Small intestine (tissue), 7 donors: ENCODE measurements at regions not wholly inside any gene's neighbourhood (a gene's known extent, or its start where the extent isn't known, plus 50 kb on each side); places are given as distances from the start of the nearest gene placed in this dataset.

Experiments used
- DNase-seq, 2 donors: peaks; one replicate each; pipeline versions ENCODE4 v3.0.0 to v3.0.0-alpha.2; 2013
- FAIRE-seq: peaks from 2 replicates; lab custom pipeline; 2012; peaks lifted over from hg19 to GRCh38; lab: Jason Lieb, UNC
- H3K27ac ChIP-seq, 3 donors: one replicate each; pipeline ENCODE4 v1.5.1; 2013; ENCODE audit warnings: low read length in 2 of 3, mild to moderate bottlenecking in 2 of 3, control low read depth in 1 of 3, inconsistent platforms in 1 of 3, low read depth in 1 of 3, moderate library complexity in 1 of 3
- H3K27me3 ChIP-seq, 3 donors: one replicate each; pipeline ENCODE4 v1.6.1; 2013; ENCODE audit warnings: low read length in 3 of 3, inconsistent platforms in 1 of 3; ENCODE audit not compliant: control insufficient read depth in 3 of 3, insufficient read depth in 3 of 3
- H3K36me3 ChIP-seq, 3 donors: one replicate each; pipeline ENCODE4 v1.6.1; 2013; ENCODE audit warnings: low read length in 3 of 3, inconsistent platforms in 1 of 3, low read depth in 1 of 3, mild to moderate bottlenecking in 1 of 3, moderate library complexity in 1 of 3; ENCODE audit not compliant: control insufficient read depth in 3 of 3, insufficient read depth in 2 of 3
- H3K4me1 ChIP-seq, 3 donors: one replicate each; pipeline ENCODE4 v1.6.1; 2013; ENCODE audit warnings: low read length in 2 of 3, inconsistent platforms in 1 of 3, low read depth in 1 of 3, mild to moderate bottlenecking in 1 of 3, moderate library complexity in 1 of 3; ENCODE audit not compliant: control insufficient read depth in 3 of 3, insufficient read depth in 2 of 3
- H3K4me3 ChIP-seq, 3 donors: one replicate each; pipeline ENCODE4 v1.5.1; 2013; ENCODE audit warnings: low read length in 3 of 3, control low read depth in 1 of 3, inconsistent platforms in 1 of 3, low read depth in 1 of 3, mild to moderate bottlenecking in 1 of 3, moderate library complexity in 1 of 3
- H3K9me3 ChIP-seq, 2 donors: one replicate each; pipeline ENCODE4 v1.6.1; 2013; ENCODE audit warnings: low read depth in 1 of 2, low read length in 1 of 2; ENCODE audit not compliant: control insufficient read depth in 2 of 2, insufficient read depth in 1 of 2
- WGBS, 3 donors: extraction: QIAGEN DNeasy Blood & Tissue Kit; methylation state at CpG; one replicate each; pipeline ENCODE4 v1.1.7; 2013; 5-methylcytosine and 5-hydroxymethylcytosine counted together
- donor health status: healthy with polysubstance abuse.
- donor health status: control.
- donor health status: control.
- donor health status: Bipolar disorder and iron deficiency.
- donor health status: healthy.

DNA sequence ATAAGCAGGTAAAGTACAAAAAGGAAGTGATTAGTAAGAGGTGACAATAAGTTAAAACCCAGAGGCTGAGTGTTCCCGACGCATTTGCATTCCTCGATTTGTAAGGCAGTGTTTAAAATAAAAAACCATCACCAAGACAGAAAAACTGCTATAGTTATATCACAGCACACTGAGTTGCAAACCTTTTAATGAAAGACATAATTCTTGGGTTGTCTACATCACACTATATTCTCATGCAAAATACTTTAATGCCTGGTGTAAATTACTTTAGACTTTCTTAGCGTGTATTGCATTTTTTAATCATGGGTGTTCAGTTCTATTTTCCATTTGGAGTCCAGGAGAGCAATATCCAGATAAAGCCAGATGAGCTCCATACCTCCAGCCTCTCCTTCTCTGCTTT, 458.5 kb downstream of the MTX2 start:
- H3K4me1 ChIP-seq, result no peaks in the 10 kb centered on the region
- H3K9me3 ChIP-seq, result no peaks in the 10 kb centered on the region
- H3K27me3 ChIP-seq, result peaks cover 0 to 5% (median 4%) of the 10 kb centered on the region in 3 donors
- FAIRE-seq (no peak), DNase-seq (no peak)
- H3K27ac ChIP-seq, result no peak overlapping the region
- H3K4me3 ChIP-seq, result no peak overlapping the region
- 78 to 89% (median 80%) methylated on average over 4 of the region's 4 CpGs for WGBS, 3 donors
- H3K36me3 ChIP-seq, result no peaks in the 10 kb centered on the region

- DNase-seq (peak in 1 of 2 donors; percentile 17), FAIRE-seq (no peak)
- 20 to 31% (median 28%) methylated on average over 1 of the region's 1 CpG for WGBS, 3 donors
- Histone ChIP-seq H3K9me3 (no peaks in the 10 kb centered on the region), H3K27me3 (peaks cover 0 to 5% (median 0%) of the 10 kb centered on the region in 3 donors), H3K36me3 (no peaks in the 10 kb centered on the region), H3K27ac (no peak overlapping the region), H3K4me1 (no peaks in the 10 kb centered on the region), H3K4me3 (no peak overlapping the region)
These were observed 460.7 kb downstream of the MTX2 start for GRCh38 chr2:176729706-176730569.

DNA sequence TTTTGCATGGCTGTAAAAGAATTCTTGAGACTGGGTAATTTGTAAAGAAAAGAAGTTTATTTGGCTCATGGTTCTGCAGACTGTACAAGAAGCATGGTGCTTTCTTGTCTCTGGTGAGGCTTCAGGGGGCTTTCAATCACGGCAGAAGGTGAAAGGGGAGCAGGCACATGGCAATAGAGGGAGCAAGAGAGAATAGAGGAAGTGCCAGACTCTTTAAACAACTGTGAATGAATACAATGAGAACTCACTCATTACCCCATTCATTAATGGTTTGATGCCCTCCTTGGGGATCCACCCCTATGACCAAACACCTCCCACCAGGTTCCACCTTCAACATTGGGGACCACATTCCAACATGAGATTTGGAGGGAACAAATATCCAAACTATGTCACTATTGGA, 463.5 kb downstream of the MTX2 start:
- Histone ChIP-seq H3K36me3 (no peaks in the 10 kb centered on the region), H3K4me1 (no peaks in the 10 kb centered on the region), H3K27ac (no peak overlapping the region), H3K27me3 (no peaks in the 10 kb centered on the region), H3K4me3 (no peak overlapping the region), H3K9me3 (no peaks in the 10 kb centered on the region)
- FAIRE-seq, result no peak
- DNase-seq, result no peak
- 35 to 64% (median 39%) methylated on average over 1 of the region's 1 CpG for WGBS, 3 donors

- Histone ChIP-seq H3K27ac (no peak overlapping the region), H3K4me1 (no peaks in the 10 kb centered on the region), H3K27me3 (no peaks in the 10 kb centered on the region), H3K36me3 (no peaks in the 10 kb centered on the region), H3K4me3 (no peak overlapping the region), H3K9me3 (no peaks in the 10 kb centered on the region)
- 67 to 84% (median 82%) methylated on average over 3 of the region's 3 CpGs for WGBS, 3 donors
- DNase-seq, result no peak
- FAIRE-seq, result no peak
These were observed 464.6 kb downstream of the MTX2 start for GRCh38 chr2:176733698-176734430.

- whole genome bisulfite sequencing, 3 donors, result 64 to 81% (median 78%) methylated on average over 5 of the region's 5 CpGs
These were observed 465.6 kb downstream of the MTX2 start for GRCh38 chr2:176734868-176735267.

DNA sequence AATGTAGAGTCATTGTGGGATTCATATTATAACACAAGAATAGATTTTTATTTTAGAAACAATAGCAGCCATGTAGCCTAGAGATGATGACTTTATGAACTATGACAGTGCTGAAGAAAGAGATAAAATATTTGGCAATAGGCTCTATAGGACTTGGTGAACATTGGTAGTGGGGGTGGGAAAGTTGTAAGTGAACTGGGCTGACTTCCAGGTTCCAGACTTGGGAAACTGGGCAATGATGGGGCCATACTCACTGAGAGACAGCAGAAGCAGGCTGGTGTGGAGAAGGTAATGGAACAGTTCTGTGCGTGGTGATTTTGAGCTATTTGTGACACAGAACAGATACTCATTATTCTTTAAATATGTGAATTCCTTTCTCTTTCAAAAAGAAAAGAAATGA, 470.3 kb upstream of the HNRNPA3 start:
- Histone ChIP-seq H3K4me3 (no peak overlapping the region), H3K36me3 (no peaks in the 10 kb centered on the region), H3K4me1 (no peaks in the 10 kb centered on the region), H3K27ac (no peak overlapping the region), H3K27me3 (no peaks in the 10 kb centered on the region), H3K9me3 (no peaks in the 10 kb centered on the region)
- DNase-seq, result no peak
- 76 to 88% (median 86%) methylated on average over 1 of the region's 1 CpG for WGBS, 3 donors
- FAIRE-seq, result no peak

More at GRCh38 chr2:176734868-176735267, 465.6 kb downstream of the MTX2 start:
- Histone ChIP-seq H3K36me3 (no peaks in the 10 kb centered on the region), H3K4me3 (no peak overlapping the region), H3K27ac (no peak overlapping the region), H3K9me3 (no peaks in the 10 kb centered on the region), H3K27me3 (no peaks in the 10 kb centered on the region), H3K4me1 (no peaks in the 10 kb centered on the region)
- DNase-seq (no peak), FAIRE-seq (no peak)

DNA sequence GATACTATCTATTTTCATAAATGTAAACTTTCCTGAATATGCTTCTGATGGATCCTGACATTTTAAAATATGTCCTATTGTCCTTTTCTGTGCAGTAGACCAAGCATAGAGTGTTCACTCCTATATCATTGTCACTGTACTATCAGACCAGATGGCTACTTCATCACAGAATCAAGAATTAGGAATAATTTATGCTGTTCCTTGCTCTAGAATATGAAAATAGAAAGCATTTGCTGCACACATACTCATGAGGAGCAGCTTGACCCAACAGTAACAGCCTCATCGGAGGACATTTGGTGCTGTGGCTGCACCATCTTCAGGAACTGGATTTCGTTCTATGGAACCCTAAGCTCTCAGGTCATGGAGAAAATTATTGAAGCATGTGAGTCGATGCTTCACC, 468.9 kb upstream of the HNRNPA3 start:
- FAIRE-seq, result no peak
- 67 to 83% (median 79%) methylated on average over 3 of the region's 3 CpGs for WGBS, 3 donors

DNA sequence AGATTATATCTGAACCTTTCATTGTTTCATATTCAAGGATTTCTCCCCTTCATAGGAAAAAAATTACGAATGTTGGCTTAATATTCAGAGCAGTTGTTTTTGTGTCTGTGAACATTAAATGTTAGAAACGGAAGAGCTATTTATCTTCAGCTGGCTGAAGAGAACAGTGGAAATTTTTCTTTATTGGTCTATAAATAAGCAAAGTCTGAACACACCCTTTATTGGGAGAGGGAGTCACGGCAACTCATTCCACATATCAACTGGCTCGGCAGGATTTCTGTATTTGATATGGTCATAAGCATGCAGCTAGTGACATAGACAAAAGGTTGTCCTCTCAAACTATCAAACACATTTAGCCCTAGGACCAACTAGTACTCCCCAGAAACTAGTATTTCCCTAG, 468.4 kb upstream of the HNRNPA3 start:
- Histone ChIP-seq H3K27me3 (no peaks in the 10 kb centered on the region), H3K27ac (no peak overlapping the region), H3K36me3 (no peaks in the 10 kb centered on the region), H3K4me3 (no peak overlapping the region), H3K9me3 (no peaks in the 10 kb centered on the region), H3K4me1 (no peaks in the 10 kb centered on the region)
- 10 to 32% (median 30%) methylated on average over 4 of the region's 4 CpGs for WGBS, 3 donors
- DNase-seq (peak in 1 of 2 donors; percentile 8), FAIRE-seq (no peak)

More for the DNA sequence above, 468.9 kb upstream of the HNRNPA3 start:
- no peak overlapping the region for H3K4me3 ChIP-seq
- H3K27ac ChIP-seq, result no peak overlapping the region
- DNase-seq, result no peak
- H3K4me1 ChIP-seq, result no peaks in the 10 kb centered on the region
- no peaks in the 10 kb centered on the region for H3K27me3 ChIP-seq
- no peaks in the 10 kb centered on the region for H3K36me3 ChIP-seq
- no peaks in the 10 kb centered on the region for H3K9me3 ChIP-seq
